ENCODE measurements at regions not wholly inside any gene's neighbourhood (a gene's known extent, or its start where the extent isn't known, plus 50 kb on each side); places are given as distances from the start of the nearest gene placed in this dataset.

- TF ChIP-seq, protein P1, sequence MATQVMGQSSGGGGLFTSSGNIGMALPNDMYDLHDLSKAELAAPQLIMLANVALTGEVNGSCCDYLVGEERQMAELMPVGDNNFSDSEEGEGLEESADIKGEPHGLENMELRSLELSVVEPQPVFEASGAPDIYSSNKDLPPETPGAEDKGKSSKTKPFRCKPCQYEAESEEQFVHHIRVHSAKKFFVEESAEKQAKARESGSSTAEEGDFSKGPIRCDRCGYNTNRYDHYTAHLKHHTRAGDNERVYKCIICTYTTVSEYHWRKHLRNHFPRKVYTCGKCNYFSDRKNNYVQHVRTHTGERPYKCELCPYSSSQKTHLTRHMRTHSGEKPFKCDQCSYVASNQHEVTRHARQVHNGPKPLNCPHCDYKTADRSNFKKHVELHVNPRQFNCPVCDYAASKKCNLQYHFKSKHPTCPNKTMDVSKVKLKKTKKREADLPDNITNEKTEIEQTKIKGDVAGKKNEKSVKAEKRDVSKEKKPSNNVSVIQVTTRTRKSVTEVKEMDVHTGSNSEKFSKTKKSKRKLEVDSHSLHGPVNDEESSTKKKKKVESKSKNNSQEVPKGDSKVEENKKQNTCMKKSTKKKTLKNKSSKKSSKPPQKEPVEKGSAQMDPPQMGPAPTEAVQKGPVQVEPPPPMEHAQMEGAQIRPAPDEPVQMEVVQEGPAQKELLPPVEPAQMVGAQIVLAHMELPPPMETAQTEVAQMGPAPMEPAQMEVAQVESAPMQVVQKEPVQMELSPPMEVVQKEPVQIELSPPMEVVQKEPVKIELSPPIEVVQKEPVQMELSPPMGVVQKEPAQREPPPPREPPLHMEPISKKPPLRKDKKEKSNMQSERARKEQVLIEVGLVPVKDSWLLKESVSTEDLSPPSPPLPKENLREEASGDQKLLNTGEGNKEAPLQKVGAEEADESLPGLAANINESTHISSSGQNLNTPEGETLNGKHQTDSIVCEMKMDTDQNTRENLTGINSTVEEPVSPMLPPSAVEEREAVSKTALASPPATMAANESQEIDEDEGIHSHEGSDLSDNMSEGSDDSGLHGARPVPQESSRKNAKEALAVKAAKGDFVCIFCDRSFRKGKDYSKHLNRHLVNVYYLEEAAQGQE (IDR thresholded peaks at IDR 0.05; ENCODE audit: low read depth): no peak
These were observed 475.8 kb downstream of the ZNF804A start (continued) for GRCh38 chr2:185074156-185074555.

- Histone ChIP-seq H3K36me3 (ENCODE audit: control insufficient read depth in 1 of 2, insufficient read depth in 2 of 2, low read length in 2 of 2) (no peaks in the 10 kb centered on the region), H3K27me3 (ENCODE audit: insufficient read depth, low read length) (no peaks in the 10 kb centered on the region), H4K20me1 (ENCODE audit: insufficient read depth) (no peaks in the 10 kb centered on the region), H3K4me2 (ENCODE audit: low read length) (no peak overlapping the region), H2AFZ (ENCODE audit: low read depth, low read length, poor library complexity, severe bottlenecking) (no peak overlapping the region), H3K9ac (ENCODE audit: low read length) (no peak overlapping the region), H3K9me2 (ENCODE audit: insufficient read depth) (no peaks in the 10 kb centered on the region), H3K4me1 (ENCODE audit: control insufficient read depth in 1 of 2, insufficient read depth in 2 of 2, low read length in 2 of 2) (no peaks in the 10 kb centered on the region), H3K9me3 (ENCODE audit: control insufficient read depth in 1 of 2, insufficient read depth in 1 of 2, low read depth in 1 of 2, low read length in 2 of 2) (no peaks in the 10 kb centered on the region), H3K79me2 (ENCODE audit: insufficient read depth, low read length) (no peaks in the 10 kb centered on the region), H3K4me3 (replicated peaks in 1 of 2; ENCODE audit: low read depth in 1 of 2, low read length in 2 of 2) (no peak overlapping the region), H3K27ac (ENCODE audit: low read depth, low read length) (no peak overlapping the region)
- no peak for TF ChIP-seq POLR2A (IDR thresholded peaks at IDR 0.05; ENCODE audit: borderline replicate concordance, extremely low read depth, insufficient read depth, insufficient read length)
- TF ChIP-seq ATF3 (IDR thresholded peaks at IDR 0.05): no peak
- TF ChIP-seq ZBTB33 (IDR thresholded peaks at IDR 0.05; ENCODE audit: extremely low read depth, insufficient replicate concordance, low read length): no peak
- TF ChIP-seq, protein P1 (IDR thresholded peaks at IDR 0.05; ENCODE audit: low read depth): no peak
- no peak for TF ChIP-seq TCF7L2 (IDR thresholded peaks at IDR 0.05; ENCODE audit: borderline replicate concordance, extremely low read depth, insufficient read depth, insufficient read length)
- no peak for TF ChIP-seq SP1 (IDR thresholded peaks at IDR 0.05; ENCODE audit: low read depth)
- TF ChIP-seq SIN3A (IDR thresholded peaks at IDR 0.05; ENCODE audit: low read depth): no peak
- no peak for TF ChIP-seq EZH2phosphoT487 (IDR thresholded peaks at IDR 0.05; ENCODE audit: borderline replicate concordance)
- TF ChIP-seq POLR2AphosphoS5 (IDR thresholded peaks at IDR 0.05; ENCODE audit: low read depth, low read length): no peak
- TF ChIP-seq ZNF274 (IDR thresholded peaks at IDR 0.05; ENCODE audit: low read depth, low read length): no peak
- ChIA-PET CTCF (no interaction called here), POLR2A (no interaction called here), RAD21 (ENCODE audit: low non-redundant PET in 1 of 2, low total read pairs in 2 of 2, uncharacterized antibody in 2 of 2, unreplicated experiment in 2 of 2) (no interaction called here)
- ATAC-seq (no peak), DNase-seq (ENCODE audit: low read depth, low spot score) (no peak)
- intact Hi-C loops (cut with micrococcal nuclease): no loop called here
- BruUV-seq (replicated peaks): no TSS peak
These were observed 484.4 kb downstream of the ZNF804A start for GRCh38 chr2:185082749-185083148.

Measured in HCT116 (cell line).